HG02623 (cell line): ENCODE measurements at regions not wholly inside any gene's neighbourhood (a gene's known extent, or its start where the extent isn't known, plus 50 kb on each side); places are given as distances from the start of the nearest gene placed in this dataset.
"Not testable (repeated sequence)": the region's sequence is repeated elsewhere in the genome, so short reads cannot be mapped to it uniquely, and the experiment has no call there.

Experiments
- ATAC-seq: cut with Tn5 transposase; IDR thresholded peaks from one replicate; pipeline ENCODE4 v1.9.1; 2021; ENCODE audit warnings: moderate library complexity; ENCODE audit not compliant: unreplicated experiment

DNA sequence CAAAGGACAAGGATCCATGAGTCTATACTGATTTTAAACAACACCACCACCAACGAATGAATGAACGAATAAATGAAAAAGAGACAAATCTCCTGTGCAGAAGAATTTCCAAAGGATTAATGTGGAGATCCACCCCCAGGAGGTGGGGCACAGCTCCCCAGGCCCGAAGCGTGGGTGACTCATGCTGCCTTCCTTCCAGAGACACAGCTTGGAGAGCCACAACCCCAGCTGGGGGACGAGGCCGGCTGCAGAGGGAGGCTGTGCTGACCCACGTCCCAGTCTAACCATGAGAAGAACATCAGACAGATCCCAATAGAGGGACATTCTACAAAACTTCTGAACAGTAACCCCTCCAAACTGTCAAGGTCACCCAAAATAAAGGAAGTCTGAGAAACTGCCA is 557.3 kb upstream of the SALL3 start:
- ATAC-seq: no peak

DNA sequence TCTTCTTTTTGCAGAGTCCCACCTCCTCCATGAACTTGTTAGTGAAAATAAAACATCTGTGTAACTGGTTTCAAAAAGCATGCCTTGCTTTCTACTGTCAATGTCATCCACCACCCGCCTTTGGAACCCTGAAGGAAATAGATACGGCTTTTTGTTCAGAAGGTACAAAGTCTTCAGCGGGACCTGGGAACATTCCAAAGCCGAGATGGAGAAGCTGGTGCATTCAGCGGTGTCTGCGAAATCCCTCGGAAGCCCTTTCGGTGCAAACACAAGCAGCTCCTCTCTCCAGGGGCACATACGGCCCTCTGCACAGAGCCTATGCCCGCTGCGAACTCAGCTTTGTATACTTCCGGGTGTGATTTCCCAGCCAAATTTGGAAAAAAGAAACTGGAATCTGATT is 555.8 kb upstream of the SALL3 start:
- ATAC-seq: no peak

- ATAC-seq: no peak
These were observed 555.1 kb upstream of the SALL3 start for GRCh38 chr18:78424403-78425018.

DNA sequence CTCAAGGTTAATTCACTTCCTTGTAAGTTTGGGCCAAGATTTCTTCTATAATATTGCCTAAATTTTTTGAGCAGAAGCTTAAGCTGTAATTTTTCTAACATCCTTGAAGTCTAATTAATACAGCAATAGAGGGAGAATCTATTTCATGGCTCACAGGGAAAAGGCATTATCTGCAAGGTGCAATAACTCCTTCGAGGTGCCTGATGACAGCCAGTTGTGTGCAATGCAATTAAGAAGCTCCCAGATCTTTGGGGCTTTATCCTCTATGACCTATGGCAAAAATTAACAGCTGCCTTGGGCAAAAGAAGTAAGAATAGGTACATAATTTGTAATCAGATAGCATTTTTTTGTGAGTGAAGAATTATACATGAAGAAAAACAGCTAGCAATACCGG is 554.6 kb upstream of the SALL3 start:
- no peak for ATAC-seq

DNA sequence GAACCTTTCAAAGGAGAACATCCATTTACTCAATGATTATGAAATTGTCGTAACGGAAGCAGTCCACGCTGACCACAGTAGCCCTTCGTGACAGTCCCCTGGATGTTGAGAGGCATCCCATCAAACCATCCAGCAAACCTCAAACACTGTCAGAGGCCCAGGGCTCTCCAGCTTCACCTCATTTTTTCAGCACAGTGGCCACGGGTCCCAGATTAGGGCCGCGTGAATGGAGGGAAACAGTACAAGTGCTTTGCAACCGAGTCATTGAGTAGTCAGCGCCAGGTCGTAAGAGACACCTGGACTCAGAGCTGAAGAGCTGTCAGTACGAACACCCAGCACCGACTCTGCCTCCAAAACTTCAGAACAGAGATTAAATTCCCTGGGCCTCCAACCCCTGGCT is 552.5 kb upstream of the SALL3 start:
- no peak for ATAC-seq

- ATAC-seq: no peak
These were observed 550.2 kb upstream of the SALL3 start for GRCh38 chr18:78429127-78430108.

DNA sequence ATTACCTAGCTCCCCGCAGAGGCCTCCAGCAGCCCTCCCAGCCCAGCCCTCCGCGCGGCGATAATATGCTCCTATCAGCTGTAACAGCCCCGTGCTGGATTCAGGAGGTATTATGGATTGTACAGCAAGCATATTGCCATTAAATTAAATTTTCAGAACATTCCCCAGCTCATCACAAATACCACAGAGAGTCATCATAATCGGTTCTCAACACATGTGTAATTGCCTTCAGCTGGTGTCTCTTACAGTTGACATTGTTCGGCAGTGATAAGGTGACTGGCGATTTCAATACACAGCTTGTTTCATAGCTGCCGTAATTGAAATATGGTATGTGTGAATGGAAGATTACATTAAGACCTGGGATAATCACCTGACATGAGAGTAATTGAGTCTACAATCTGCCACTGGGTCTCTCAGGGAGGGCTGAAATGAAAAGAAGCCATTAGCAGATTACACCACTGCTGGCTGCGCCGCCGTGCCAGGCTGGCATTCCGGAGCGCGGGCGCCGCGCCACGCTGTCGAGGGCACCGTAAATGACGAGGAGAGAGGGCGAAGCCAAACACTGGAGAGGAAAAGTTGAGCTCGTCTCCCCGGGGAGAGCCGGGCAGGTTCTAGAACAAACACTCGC is 549.4 kb upstream of the SALL3 start:
- ATAC-seq: no peak

- ATAC-seq: no peak
These were observed 548.0 kb upstream of the SALL3 start for GRCh38 chr18:78431606-78432005.

- no peak for ATAC-seq
These were observed 546.1 kb upstream of the SALL3 start for GRCh38 chr18:78433562-78433961.

- no peak for ATAC-seq
These were observed 543.5 kb upstream of the SALL3 start for GRCh38 chr18:78436110-78436509.

DNA sequence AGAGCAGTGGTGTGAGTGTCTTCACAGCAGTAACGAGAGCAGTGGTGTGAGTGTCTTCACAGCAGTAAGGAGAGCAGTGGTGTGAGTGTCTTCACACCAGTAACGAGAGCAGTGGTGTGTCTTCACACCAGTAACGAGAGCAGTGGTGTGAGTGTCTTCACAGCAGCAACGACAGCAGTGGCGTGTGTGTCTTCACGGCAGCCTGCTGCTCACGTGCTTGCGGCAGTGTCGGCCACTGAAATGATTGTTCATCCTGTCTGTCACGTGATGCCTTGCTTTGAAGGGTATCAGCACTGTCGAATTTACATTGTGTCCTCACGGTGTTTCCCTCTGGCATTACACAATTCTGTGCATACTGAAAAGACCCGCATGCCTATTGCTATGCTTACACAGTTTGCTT is 541.4 kb upstream of the SALL3 start:
- ATAC-seq: not testable (repeated sequence)

GRCh38 chr18:78445880-78446279 is 533.7 kb upstream of the SALL3 start:
- ATAC-seq: no peak

DNA sequence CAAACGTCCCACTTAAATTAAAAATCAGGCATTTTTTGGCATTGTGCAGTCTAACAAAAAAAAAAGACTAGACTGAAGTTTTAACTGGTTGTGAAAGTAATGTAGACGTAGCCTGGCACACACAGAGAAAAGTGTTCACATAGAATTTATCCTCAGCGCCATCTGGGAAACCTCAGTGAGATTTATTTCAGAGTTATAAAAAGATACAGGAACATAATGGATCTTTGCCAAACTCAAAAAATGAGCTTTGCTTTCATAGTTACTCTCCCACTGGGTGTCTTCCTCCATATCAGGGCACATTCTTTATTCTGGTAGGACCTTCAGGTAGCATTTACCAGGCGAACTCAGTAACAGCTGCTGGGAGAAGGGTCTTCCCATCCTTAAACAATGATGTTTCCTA is 532.4 kb upstream of the SALL3 start:
- ATAC-seq: no peak

DNA sequence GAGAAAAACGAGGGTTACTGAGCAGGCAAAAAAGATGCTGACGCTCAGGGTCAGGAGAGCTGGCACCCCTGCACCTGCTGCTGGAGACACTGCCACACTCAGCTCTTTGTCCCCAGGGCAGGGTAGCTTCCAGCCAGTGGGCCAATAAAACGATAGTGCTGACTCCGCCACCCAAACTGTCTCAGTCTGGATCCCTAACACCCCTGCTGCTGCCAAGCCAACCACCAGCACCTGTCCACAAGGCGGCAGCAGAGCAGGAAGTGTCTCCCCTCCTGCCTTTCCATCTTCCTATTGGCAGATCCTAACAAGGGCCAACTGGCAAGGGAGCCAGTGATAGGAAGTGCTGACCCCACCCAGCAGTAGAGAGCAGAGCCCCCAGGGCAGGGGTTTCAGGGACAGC is 531.5 kb upstream of the SALL3 start:
- no peak for ATAC-seq

DNA sequence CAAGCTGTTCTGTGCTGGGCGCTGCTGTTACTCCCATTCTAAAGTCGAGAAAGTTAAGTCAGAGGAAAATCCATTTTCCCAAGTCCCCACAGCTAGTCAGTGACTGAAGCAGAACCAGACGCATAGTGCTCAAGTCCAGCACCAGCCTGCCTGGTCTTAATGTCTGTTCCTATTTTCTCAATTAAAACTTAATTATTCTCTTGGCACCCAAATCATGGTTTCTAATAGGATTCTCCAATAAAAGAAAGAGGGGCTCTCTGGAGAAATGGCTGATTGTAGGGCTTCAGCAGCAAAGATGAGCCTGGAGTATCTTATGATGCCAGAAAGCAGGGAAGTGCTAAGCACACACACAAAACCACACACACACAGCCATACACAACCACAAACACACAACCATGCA is 531.0 kb upstream of the SALL3 start:
- ATAC-seq: no peak

- ATAC-seq: no peak
These were observed 525.4 kb upstream of the SALL3 start for GRCh38 chr18:78454221-78454620.

DNA sequence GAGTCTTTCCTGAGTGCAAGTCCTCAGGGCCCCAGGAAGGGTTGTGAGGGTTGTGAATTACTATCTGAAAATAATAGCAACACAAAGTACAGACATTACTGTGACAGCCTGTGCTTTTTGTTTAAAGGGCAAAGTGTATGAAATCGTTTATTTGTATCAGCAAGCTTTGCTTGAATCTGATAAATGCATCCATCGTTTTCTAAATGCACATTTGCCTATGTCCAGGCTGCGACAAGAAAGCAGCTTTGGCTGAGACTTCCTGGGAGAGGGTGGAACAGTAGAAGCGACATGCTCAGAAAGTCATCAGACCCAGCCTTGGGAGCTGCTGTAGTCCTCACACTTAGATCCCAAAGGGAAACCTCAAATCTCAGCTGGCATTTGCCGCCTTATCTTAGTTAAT is 524.2 kb upstream of the SALL3 start:
- no peak for ATAC-seq

- ATAC-seq: no peak
These were observed 522.6 kb upstream of the SALL3 start for GRCh38 chr18:78457011-78457410.

GRCh38 chr18:78457731-78458130 is 521.9 kb upstream of the SALL3 start:
- ATAC-seq: no peak

DNA sequence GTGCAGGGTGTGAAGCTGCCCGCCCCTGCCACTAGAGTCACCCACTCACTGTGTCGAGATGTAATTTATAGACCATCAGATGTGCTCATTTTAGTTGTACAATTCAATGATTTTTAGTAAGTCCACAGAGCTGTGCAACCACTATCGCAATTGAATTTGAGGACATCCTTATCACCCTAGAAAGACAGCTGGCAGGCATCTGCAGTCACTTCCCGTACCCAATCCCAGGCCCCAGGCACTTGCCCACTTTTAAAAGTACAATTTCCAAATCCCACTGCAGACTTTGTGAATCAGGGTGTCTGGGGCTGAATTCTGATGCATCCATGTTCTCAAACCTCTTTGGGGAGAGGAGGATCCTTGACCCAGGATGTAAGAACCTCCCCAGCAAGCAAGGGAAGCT is 521.3 kb upstream of the SALL3 start:
- ATAC-seq: no peak

DNA sequence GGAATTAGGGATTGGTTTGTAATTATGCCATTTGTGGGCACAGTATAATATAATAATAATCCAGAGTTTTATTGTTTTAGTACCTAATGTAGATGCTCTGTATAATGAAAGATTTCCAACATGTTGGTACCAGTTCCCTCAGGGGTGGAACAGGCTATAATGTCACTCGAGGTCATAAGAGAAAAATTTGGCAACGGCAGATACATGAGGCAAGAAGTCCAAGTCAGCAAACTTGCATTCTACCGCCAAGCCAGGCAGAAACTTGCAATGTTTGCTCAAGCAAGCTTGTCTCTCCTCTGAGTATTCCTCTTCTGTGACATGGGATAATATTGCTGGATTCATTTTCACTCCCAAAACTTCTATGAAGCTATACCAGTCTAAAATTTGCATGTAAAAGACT is 520.0 kb upstream of the SALL3 start:
- no peak for ATAC-seq

GRCh38 chr18:78460558-78460957 is 519.1 kb upstream of the SALL3 start:
- no peak for ATAC-seq
